NCI-H2029 treated with DMSO at 0.1 percent for 48 hours (cell line): ENCODE measurements at regions not wholly inside any gene's neighbourhood (a gene's known extent, or its start where the extent isn't known, plus 50 kb on each side); places are given as distances from the start of the nearest gene placed in this dataset.

Source experiments
- DNase-seq: peaks from one replicate; lab custom pipeline; 2025; lab: John Stamatoyannopoulos, UW

DNA sequence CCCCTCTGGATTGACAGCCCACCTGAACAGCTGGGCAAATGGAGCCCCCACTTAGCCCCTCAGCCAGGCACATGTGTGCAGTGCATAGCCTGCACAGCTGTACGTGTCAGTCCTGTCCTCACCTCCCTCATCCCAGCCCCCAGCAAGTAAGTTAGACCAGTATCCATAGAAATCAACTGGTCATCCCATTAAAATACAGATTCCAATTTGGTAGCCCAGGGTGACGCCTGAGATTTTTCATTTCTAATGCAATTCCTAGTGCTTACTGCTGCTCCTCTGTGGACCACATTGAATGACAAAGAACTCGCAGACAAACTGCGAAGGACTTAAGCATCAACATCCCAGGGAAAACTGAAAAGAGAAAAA, 99.0 kb upstream of the GJB5 start:
- DNase-seq: no peak

GRCh38 chr1:34656299-34656698, 98.5 kb upstream of the GJB5 start:
- DNase-seq: no peak

DNA sequence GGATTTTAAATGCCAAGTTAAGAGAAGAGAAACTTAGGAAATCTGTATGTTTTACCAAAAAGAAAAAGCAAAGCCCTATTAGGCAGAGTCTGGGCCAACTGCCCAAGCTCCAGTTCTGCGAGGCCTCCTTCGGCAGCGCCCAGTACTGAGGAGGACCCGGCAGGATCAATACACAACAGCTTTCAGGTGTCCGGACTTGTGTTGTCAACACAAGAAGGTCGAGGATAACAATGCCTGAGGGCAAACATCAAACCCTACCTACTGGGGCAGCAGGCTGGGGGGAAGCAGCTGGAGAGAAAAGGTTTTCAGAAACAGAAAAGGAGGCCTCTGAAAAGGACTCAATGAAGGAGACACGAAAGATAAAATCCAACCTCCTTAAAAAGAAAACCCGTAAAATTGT, 98.1 kb upstream of the GJB5 start:
- no peak for DNase-seq

DNA sequence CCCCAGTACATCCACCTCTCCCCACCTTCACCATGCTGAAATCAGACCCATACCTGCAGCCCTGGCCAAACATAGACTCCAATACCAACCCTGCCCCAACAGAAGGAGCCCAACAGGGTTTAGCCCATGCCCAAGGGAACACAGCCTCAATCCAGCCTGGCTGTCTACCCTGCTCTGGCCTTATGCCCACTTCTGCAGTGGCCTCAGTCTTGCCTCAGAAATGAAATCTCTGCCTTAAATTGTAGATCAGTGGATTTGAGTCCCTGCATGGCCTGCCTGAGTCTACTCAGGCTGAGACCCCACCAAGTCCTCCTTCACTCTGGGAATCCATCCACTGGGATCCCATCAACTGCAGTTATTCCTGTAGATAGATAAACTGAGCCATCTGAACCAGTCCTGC, 97.6 kb upstream of the GJB5 start:
- DNase-seq: no peak

DNA sequence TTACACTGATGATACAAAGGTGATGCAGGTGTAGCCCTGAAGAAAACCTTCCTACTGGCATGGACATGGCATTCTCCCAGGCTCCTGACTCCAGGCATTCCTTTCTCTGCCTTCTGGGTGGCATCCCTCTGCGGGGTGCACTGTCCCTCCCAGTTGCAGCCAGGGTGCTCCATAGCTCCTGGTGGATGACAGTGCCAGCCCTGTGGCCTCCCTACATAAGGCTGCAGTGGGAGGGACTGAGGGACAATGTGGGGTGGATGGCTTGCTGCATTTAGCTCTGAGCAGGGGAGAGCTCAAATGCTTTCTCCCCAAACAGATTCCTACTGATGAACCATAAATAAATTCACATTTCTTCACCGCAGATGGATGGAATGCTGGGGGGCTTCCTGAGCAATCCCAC, 97.0 kb upstream of the GJB5 start:
- no peak for DNase-seq

DNA sequence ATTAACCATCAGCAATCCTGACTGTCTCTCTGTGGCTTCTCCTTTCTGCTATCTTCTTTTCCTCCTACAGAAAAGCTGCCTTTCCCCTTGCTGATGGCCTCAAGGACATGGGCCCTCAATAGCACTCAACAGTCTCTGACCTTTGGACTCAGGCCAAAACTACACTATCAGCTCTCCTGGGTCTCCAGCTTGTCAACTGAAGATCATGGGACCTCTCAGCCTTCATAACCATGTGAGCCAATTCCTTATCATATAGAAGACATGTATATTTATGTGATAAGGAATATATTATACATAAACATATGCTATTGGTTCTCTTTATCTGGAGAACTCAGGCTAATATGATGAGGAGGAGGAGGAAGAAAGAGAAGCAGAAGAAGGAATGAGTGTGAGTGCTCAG, 91.8 kb upstream of the GJB5 start:
- no peak for DNase-seq

DNA sequence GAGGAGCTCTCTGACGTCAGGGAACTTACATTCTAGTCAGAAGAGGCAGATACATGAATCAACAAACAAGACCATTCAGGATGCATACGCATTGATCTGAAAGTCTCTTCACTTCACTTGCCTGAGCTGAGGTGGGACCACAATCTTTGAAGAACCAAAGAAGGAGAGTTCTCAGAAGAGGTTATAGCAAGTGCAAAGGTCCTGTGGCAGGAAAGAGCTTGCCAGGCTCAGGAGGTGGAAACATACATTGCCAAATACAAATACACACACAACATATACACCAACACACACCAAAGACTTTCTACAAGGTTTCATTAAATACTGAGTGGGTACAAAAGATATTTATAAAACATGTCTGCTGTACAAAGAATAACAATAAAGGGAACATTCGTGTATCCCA, 86.8 kb upstream of the GJB5 start:
- no peak for DNase-seq

DNA sequence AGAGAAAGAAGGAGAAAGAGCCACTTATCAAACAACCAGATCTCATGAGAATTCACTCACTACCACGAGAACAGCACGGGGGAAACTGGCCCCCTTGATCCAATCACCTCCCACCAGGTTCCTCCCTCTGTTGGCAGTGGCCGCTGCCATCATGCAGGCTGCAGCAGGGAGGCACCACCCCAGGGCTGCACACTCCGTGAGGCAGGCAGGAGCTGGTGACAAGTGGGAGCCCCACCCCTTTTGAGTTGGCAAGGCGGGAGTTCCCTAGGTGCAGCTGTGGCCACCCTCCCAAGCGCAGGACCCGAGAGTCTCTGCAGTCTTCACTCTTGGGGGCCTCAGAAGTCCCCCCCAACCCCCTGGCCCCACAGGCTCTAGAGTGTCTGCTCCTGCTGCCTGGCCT, 83.9 kb upstream of the GJB5 start:
- no peak for DNase-seq

GRCh38 chr1:34671887-34672286, 83.0 kb upstream of the GJB5 start:
- no peak for DNase-seq

GRCh38 chr1:34681480-34682451, 73.1 kb upstream of the GJB5 start:
- DNase-seq: peak; percentile 41

DNA sequence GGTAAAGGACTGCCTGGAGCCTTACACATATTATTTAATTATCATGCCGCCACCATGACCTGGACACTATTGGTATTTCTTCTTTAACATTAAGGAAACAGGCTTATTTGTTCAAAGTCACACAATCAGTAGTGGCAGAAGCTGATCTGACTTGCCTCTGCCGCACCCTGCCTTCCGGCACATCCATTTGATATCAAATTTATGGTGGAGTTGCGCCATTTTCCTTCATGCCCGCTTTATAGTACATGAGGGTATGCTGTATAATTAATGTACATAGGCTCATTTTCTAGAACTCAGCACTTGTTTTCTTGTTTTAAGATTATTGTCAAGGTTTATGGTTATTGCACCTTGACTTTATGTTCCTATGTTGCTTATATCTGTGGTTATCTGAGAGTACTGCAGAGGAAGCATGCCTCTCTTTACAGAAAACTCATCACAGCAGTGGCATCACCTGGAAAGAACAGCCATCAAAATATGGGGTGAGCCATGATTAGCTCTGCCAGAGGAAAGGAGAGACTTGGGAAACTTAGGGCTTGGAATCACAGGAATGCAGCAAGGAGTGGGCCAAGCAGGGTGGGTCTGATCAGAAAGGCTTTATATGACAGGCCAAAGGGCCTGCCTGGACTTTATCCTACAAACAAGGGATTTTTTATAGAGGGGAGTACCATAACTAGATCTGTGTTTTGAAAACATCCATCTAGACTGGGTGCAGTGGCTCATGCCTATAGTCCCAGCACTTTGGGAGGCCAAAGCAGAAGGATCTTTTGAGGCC, 72.2 kb upstream of the GJB5 start:
- DNase-seq: no peak

GRCh38 chr1:34683616-34684015, 71.2 kb upstream of the GJB5 start:
- DNase-seq: peak; percentile 27

- DNase-seq: no peak
These were observed 70.6 kb upstream of the GJB5 start for GRCh38 chr1:34684266-34684665.

DNA sequence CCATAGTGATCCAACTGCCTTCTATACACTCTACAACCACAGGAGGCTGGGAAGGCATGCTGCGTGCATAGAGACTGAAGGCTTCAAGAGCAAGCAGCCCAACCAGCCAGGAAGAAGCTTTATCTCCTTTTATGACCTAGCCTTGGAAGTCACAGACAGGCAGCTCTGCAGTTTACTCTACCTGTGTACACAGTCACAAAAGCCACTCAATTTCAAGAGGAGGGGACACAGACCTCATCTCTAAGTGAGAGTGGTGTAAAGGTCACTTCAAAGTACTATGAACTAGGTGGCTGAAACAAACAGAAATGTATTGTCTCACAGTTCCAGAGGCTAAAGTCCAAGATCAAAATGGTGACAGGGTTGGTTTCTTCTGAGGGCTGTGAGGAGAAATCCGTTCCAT, 69.6 kb upstream of the GJB5 start:
- peak; percentile 65 for DNase-seq

DNA sequence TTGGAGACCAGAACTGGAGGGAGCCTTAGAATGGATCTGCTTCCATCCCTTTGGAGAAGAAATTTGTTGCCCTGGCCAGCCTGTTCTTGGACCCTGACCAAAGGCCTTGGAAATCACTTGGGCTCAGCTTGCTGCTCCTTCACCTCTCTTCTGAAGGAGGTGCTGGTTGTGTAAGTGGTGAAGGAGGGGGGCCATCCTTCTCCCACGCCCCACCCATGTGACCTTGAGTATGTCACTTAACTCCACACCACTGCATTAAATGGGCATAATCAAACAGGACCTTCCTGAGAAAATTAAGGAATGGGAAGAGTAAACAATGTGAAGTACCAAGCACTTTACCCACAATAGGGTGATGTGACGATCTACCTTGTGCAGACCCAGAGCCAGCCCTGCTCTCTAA, 68.3 kb upstream of the GJB5 start:
- DNase-seq: no peak

DNA sequence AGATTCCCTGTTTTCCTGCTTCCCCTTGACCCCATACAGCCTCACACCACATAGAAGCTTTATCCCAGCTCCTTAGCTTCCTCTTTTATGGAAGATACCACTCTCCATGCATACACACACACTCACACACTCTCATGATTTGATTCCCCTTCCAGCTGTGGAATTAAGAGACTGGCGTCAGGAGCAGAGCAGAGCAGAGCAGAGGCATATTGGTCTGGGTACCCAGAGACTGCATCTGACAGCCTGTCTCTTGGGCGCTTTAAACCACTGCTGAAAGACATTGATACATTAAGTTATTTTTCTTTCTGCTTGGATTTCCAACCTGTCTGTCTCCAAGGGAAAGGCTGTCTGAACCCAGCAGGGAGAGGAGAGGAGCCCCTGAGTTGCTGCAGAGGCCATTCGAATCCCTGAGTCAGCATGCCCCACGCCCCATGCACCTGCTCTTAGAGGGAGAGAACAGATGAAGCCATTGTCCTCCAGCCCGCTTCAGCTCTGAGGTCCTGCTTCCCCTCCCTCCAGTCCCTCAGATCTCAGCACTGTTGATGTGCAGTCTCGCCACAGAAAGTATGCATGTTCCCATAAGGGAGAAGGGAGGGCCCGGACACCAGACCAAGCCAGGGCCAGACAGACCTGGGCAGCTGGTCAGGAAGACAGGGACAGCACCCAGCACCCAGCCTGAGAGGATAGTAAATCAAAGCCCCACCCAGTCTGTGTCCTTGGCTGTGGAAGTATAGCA, 66.7 kb upstream of the GJB5 start:
- DNase-seq: no peak

DNA sequence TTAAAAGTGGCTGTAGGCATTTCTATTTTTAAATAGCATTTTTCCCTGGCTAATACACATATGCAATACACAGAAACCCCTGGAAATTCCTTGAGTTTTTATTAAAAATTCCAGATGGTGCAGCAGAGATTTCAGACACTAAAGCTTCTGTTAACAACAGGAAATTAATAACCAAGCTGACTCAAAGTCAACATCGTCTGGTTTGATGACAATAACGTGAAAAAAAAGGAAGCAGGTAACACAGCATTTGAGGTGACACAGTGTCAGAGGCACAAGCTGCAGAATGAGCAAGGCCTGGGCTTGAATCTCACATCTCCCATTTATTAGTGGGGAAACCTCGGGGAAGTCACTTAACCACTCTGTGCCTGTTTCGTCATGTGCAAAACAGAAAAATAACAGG, 64.6 kb upstream of the GJB5 start:
- no peak for DNase-seq

DNA sequence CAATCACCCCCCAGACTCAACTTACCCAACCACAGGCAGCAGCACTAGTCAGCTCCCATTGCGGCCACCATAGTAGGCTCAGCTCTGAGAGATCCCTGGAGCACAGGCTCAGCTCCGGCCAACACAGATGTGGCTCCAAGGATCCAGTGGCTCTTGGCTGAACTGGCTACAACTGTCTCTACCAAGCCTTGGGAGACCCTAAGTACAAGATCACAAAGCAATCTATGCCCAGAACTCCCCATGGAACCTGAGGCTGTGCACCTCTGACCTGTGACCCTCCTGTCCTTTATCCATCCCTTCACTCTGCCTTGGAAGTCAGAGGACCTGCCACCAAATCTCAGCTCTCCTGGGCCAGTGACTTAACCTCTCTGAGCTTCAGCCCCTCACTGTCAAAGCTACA, 61.8 kb upstream of the GJB5 start:
- no peak for DNase-seq

DNA sequence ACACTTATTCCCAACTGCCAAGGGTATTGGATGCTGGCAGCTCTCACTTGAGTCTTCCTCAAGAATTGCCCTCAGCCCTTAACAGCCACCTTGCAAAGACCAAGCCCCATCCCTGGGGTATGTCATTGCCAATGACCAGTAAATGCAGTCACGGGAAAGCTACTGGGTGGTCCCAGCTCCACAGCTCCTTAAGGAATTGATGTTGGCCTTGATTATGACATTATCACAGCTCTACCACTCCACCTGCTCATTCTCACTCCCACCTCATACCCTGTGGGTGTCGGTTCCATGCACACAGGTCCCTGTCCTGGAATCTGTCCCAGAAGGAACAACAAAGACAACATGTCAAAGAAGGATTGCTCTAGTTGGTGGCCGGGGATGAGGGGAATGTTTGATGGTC, 60.5 kb upstream of the GJB5 start:
- no peak for DNase-seq

- peak; percentile 56 for DNase-seq
These were observed 59.3 kb upstream of the GJB5 start for GRCh38 chr1:34695580-34695979.

DNA sequence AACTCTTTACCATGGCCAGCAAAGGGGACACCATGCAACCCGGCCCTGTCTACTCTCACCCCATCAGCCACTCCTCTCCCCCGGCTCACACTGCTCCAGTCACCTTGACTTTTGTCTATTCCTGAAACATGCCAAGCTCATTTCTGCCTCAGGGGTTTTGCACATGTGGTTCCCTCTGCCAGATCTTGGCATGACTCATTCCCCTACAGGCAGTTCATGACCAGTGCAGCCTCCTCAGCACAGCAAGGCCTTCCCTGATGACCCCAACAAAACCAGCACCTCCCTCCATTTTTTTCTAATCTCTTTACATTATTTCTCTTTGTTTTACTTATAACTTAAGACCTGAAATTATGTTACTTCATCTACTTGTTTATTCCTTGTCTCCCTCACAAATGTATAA, 58.6 kb upstream of the GJB5 start:
- no peak for DNase-seq

DNA sequence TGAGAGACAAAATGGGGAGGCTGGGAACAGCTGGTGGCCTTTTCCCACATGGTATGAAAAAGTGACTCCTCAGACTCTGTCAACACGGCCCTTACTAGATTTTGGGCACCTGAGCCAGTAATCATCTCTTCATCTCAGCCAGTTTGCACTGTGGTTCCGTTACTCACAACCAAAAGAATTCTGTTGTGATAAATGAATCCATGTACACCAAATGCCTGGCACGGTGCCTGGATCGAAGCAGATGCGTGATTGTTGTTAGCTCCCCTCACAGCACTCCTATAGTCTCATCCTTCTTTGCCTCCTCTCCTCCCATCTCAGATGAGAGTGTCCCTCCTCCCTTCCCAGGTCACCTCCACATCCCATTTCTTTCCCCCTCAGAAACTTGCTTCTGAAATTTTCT, 57.9 kb upstream of the GJB5 start:
- DNase-seq: no peak

DNA sequence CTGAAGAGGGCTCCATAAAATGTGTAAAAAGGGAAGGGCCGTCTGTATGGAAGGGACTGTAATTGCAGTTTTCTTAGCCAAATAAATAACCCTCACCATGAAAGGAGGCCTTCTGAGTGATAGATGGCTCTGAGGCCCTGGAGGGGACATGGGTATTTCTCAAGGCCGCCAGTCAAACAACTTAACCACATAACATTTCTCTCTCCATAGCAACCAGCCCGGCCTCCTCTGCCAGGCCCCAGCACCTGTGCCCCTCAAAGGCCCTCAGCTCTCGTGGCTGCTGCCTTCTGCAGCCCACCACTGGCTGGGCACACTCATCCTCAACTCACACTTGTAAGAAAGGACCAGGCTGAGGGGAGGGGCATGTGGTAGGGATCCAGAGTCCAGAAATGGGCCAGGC, 57.0 kb upstream of the GJB5 start:
- DNase-seq: no peak
